ENCODE measurements at regions not wholly inside any gene's neighbourhood (a gene's known extent, or its start where the extent isn't known, plus 50 kb on each side); places are given as distances from the start of the nearest gene placed in this dataset.

DNA sequence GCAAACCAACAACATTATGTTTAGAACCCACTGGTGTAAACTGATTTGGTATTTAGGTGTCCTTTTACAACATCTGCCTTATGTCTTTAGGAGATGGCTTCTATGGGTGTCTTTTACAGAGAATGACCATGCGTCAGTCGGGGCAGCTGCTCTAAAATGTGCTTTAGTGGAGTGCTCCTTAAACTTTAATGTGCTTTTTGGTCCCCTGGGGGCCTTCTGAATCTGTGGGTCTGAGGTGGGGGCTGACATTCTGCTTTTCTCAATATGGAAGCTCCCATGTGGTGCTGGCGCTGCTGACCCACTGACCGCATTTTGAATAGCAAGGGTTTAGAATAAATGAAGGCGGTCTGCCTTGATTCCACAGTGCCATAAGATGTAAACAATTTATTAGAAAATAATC lies 173.2 kb upstream of the B3GALT2 start:
- TF ChIP-seq, protein P1, sequence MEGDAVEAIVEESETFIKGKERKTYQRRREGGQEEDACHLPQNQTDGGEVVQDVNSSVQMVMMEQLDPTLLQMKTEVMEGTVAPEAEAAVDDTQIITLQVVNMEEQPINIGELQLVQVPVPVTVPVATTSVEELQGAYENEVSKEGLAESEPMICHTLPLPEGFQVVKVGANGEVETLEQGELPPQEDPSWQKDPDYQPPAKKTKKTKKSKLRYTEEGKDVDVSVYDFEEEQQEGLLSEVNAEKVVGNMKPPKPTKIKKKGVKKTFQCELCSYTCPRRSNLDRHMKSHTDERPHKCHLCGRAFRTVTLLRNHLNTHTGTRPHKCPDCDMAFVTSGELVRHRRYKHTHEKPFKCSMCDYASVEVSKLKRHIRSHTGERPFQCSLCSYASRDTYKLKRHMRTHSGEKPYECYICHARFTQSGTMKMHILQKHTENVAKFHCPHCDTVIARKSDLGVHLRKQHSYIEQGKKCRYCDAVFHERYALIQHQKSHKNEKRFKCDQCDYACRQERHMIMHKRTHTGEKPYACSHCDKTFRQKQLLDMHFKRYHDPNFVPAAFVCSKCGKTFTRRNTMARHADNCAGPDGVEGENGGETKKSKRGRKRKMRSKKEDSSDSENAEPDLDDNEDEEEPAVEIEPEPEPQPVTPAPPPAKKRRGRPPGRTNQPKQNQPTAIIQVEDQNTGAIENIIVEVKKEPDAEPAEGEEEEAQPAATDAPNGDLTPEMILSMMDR (IDR thresholded peaks at IDR 0.05; ENCODE audit: low read length): no peak
- TF ChIP-seq EZH2 (IDR thresholded peaks at IDR 0.05; ENCODE audit: borderline replicate concordance, low read length): no peak
- H3F3A ChIP-seq (ENCODE audit: insufficient read depth, low read length): no peaks in the 10 kb centered on the region

DNA sequence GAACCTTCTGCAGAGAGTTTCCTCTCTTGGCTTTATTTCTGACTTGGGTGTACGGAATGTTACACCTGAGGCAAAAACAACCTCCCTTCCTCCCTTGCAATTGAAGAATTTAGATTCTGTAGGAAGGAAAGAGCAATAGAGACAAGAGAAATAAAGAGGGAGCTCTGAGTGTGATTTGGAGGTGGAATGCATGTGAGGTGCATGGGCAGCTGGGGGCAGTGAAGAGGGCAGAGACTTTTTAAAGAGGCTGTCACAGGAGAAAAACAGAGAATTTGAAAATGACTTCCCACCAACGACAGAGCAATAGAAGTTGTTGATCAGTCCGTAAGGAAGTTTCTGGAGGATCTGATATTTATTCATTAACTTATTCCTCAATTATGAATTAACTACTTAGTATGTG lies 172.0 kb upstream of the B3GALT2 start:
- no peak overlapping the region for H3K9ac ChIP-seq (ENCODE audit: low read length)
- no peaks in the 10 kb centered on the region for H3K27me3 ChIP-seq (ENCODE audit: insufficient read depth, low read length)
- no peak overlapping the region for H3K27ac ChIP-seq (ENCODE audit: low read depth, low read length, poor library complexity, severe bottlenecking)
- H3K9me2 ChIP-seq (ENCODE audit: low read depth, low read length): no peaks in the 10 kb centered on the region
- H3F3A ChIP-seq (ENCODE audit: insufficient read depth, low read length): no peaks in the 10 kb centered on the region
- no peak overlapping the region for H3K4me2 ChIP-seq (ENCODE audit: low read length)
- H4K20me1 ChIP-seq (ENCODE audit: insufficient read depth, low read length): no peaks in the 10 kb centered on the region
- H3K36me3 ChIP-seq (ENCODE audit: insufficient read depth, low read length): no peaks in the 10 kb centered on the region
- H3K9me3 ChIP-seq (ENCODE audit: low read length): no peaks in the 10 kb centered on the region
- H2AFZ ChIP-seq (ENCODE audit: low read length): no peak overlapping the region
- TF ChIP-seq, protein P1 (IDR thresholded peaks at IDR 0.05; ENCODE audit: low read length): 0 out of 2 replicates have a peak, but pooled peaks have one; percentile 22
- TF ChIP-seq EZH2 (IDR thresholded peaks at IDR 0.05; ENCODE audit: borderline replicate concordance, low read length): no peak
- H3K4me3 ChIP-seq (ENCODE audit: low read depth, low read length, poor library complexity, severe bottlenecking): no peak overlapping the region
- H3K79me2 ChIP-seq (ENCODE audit: insufficient read depth, low read length): no peaks in the 10 kb centered on the region
- H3K4me1 ChIP-seq (ENCODE audit: insufficient read depth, low read length, severe bottlenecking): peaks cover 5% of the 10 kb centered on the region

More for the DNA sequence above, 173.2 kb upstream of the B3GALT2 start:
- no peak overlapping the region for H3K4me3 ChIP-seq (ENCODE audit: low read depth, low read length, poor library complexity, severe bottlenecking)
- H3K9me2 ChIP-seq (ENCODE audit: low read depth, low read length): no peaks in the 10 kb centered on the region
- no peak overlapping the region for H3K27ac ChIP-seq (ENCODE audit: low read depth, low read length, poor library complexity, severe bottlenecking)
- no peaks in the 10 kb centered on the region for H3K79me2 ChIP-seq (ENCODE audit: insufficient read depth, low read length)
- peaks cover 5% of the 10 kb centered on the region for H3K4me1 ChIP-seq (ENCODE audit: insufficient read depth, low read length, severe bottlenecking)
- no peaks in the 10 kb centered on the region for H3K36me3 ChIP-seq (ENCODE audit: insufficient read depth, low read length)
- H2AFZ ChIP-seq (ENCODE audit: low read length): no peak overlapping the region
- H3K27me3 ChIP-seq (ENCODE audit: insufficient read depth, low read length): no peaks in the 10 kb centered on the region
- no peak overlapping the region for H3K9ac ChIP-seq (ENCODE audit: low read length)
- H4K20me1 ChIP-seq (ENCODE audit: insufficient read depth, low read length): no peaks in the 10 kb centered on the region
- no peaks in the 10 kb centered on the region for H3K9me3 ChIP-seq (ENCODE audit: low read length)
- H3K4me2 ChIP-seq (ENCODE audit: low read length): no peak overlapping the region

DNA sequence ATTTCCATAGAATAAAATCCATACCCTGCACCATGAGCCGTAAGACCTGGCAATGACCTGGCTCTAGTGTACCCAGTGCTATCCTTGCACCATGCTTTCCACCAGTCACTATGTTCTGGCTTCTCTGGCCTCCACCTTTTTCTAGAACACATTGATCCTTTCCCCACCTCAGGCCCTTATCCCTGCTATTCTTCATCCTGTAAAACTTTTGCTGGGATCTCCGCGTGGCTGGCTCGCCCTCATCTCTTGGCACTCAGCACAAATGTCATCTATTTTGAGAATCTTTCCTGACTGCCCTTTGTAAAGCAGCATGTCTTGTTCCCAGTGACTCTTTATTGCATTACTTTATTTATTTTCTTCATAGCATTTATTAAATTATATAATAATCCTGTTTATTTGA lies 169.8 kb upstream of the B3GALT2 start:
- Histone ChIP-seq H3K9me3 (ENCODE audit: low read length) (no peaks in the 10 kb centered on the region), H2AFZ (ENCODE audit: low read length) (no peak overlapping the region), H3K36me3 (ENCODE audit: insufficient read depth, low read length) (no peaks in the 10 kb centered on the region), H3K79me2 (ENCODE audit: insufficient read depth, low read length) (no peaks in the 10 kb centered on the region), H3K4me2 (ENCODE audit: low read length) (no peak overlapping the region), H3K27ac (ENCODE audit: low read depth, low read length, poor library complexity, severe bottlenecking) (no peak overlapping the region), H3K9me2 (ENCODE audit: low read depth, low read length) (no peaks in the 10 kb centered on the region), H3K27me3 (ENCODE audit: insufficient read depth, low read length) (no peaks in the 10 kb centered on the region), H3K4me1 (ENCODE audit: insufficient read depth, low read length, severe bottlenecking) (peaks cover 5% of the 10 kb centered on the region), H3K4me3 (ENCODE audit: low read depth, low read length, poor library complexity, severe bottlenecking) (no peak overlapping the region), H3K9ac (ENCODE audit: low read length) (no peak overlapping the region), H4K20me1 (ENCODE audit: insufficient read depth, low read length) (no peaks in the 10 kb centered on the region), H3F3A (ENCODE audit: insufficient read depth, low read length) (no peaks in the 10 kb centered on the region)
- no peak for TF ChIP-seq EZH2 (IDR thresholded peaks at IDR 0.05; ENCODE audit: borderline replicate concordance, low read length)
- TF ChIP-seq, protein P1 (IDR thresholded peaks at IDR 0.05; ENCODE audit: low read length): no peak
